HG03060 (cell line): ENCODE measurements at regions not wholly inside any gene's neighbourhood (a gene's known extent, or its start where the extent isn't known, plus 50 kb on each side); places are given as distances from the start of the nearest gene placed in this dataset.
"Not testable (repeated sequence)": the region's sequence is repeated elsewhere in the genome, so short reads cannot be mapped to it uniquely, and the experiment has no call there.

ENCODE experiments used
- ATAC-seq: cut with Tn5 transposase; IDR thresholded peaks from one replicate; pipeline ENCODE4 v1.9.1; 2021; ENCODE audit warnings: low read depth, moderate number of reproducible peaks; ENCODE audit not compliant: unreplicated experiment

- ATAC-seq, result no peak
Measured at GRCh38 chr5:39779831-39780230, 355.1 kb upstream of the DAB2 start.

- no peak for ATAC-seq
Measured at GRCh38 chr5:39775797-39776365, 351.1 kb upstream of the DAB2 start.

- no peak for ATAC-seq
Measured at GRCh38 chr5:39775086-39775796, 350.5 kb upstream of the DAB2 start.

DNA sequence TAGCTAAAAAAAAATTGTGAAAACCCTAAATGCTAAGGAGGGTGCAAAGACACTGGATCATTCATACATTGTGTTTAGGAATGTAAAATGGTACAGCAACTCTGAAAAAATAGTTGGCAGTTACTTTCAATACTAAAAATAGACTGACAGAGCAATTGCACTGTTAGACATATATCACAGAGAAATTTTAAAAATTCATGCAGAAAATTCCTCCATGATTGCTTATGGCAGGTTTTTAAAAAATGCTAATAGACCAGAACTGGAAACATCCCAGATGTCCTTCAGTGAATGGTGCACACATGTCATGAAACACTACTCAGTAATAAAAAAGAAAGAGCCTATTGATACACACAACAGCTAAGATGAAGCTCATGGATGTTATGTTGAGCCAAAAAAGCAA is 349.8 kb upstream of the DAB2 start:
- ATAC-seq, result no peak

DNA sequence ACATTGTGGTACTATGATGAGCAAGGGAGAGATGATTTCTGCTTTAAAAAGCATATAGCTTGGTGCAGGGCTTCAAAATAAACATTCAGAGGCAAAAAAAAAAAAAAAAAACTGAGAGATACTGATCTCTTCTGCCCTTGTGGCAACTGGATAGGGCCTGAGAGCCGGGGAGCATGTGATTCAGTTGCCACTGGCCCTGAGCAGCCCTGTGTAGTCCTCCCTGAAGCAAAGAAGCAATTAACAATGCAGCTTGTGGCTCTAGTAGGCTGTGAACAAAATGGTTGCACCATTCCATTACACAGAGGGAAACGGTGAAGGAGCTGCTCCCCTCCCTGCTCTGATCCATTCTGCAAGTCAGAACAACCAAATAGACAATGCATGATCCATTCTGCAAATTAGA is 347.5 kb upstream of the DAB2 start:
- ATAC-seq, result no peak

GRCh38 chr5:39767916-39768315 is 343.1 kb upstream of the DAB2 start:
- no peak for ATAC-seq

GRCh38 chr5:39765366-39765765 is 340.6 kb upstream of the DAB2 start:
- ATAC-seq, result no peak

DNA sequence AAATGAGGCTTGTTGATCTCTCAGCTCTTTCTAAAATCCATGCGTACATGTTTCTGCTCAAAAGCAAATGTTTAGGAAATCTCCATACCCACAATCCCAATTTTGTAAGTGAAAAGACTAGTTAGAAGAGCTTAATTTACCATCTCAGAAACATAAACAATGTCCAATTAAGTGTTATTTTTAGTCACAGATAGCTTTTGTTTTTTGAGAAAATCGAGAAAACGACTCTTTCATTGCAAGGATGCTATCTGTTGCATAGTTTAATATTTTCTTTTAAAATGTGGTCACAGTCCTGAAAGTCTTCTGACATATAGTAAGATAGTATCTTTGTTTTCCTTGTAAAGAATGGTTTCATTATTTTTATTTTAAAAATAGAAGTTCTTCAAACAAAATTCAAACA is 338.0 kb upstream of the DAB2 start:
- no peak for ATAC-seq

DNA sequence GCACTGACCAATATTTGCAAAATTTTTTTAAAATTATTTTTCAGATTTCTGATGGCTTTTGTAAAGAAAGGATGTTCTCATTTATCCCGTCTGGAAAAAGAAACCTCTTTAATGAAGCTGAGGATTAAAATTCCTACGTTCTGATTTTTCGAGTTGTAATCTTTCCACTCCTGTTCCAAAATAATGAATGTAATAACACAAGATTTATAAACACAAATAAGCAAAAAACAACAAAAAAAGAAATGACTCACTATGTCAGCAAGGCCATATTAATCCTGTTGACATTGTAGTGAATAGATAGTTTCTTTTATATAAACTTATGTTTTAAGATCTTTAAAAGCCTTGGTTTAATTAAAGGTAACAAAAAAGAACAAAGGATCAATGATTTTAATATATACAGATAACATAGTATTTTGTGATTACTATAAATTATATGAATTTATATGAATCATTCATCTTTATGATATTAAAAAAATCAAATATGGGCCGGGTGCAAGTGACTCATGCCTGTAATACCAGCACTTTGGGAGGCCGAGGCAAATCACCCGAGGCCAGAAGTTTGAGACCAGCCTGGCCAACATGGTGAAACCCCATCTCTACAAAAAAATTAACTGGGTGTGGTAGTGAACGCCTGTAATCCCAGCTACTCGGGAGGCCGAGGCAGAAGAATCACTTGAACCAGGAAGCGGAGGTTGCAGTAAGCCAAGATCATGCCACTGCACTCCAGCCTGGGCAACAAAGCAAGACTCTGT is 336.6 kb upstream of the DAB2 start:
- no peak for ATAC-seq

GRCh38 chr5:39760385-39761198 is 335.8 kb upstream of the DAB2 start:
- ATAC-seq, result no peak

GRCh38 chr5:39759701-39760100 is 334.9 kb upstream of the DAB2 start:
- no peak for ATAC-seq

DNA sequence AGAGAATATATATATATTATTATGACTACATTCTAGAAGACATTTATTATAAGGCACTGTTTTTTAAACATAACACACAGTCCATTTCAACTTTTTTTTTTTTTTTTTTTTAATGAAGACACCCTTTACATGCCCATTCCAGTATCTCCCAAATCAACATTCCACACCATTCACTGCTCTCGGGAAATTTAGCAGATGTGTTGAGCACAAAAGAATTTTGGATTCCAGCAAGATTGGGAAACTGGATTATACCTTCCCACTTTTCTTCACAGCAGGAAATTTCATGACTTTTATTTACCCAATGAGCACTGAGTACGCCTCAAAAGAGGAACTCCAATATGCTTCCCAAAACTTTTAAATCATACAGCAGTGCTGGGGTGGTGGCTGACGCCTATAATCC is 333.6 kb upstream of the DAB2 start:
- ATAC-seq, result no peak

GRCh38 chr5:39757131-39757530 is 332.4 kb upstream of the DAB2 start:
- no peak for ATAC-seq

GRCh38 chr5:39755986-39756385 is 331.2 kb upstream of the DAB2 start:
- no peak for ATAC-seq

DNA sequence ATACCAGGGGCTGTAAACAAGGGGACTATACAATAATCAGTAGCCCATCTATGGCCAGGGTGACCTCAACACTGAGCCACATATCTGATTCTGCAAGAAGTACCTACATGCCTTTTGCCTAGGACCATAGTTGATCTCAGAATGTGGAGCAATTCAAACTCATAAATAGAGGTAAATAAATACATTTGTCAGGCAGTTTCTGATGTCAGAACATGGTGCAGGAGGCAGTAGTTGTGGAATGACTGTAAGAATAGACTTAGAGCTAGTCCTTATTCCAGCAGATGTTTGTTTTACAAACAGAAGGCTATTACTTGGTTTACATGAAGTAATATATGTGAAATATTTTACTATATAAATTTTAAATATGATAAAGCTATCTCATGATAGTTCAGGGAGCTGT is 330.7 kb upstream of the DAB2 start:
- ATAC-seq, result no peak

- ATAC-seq, result not testable (repeated sequence)
Measured at GRCh38 chr5:39753747-39754146, 329.0 kb upstream of the DAB2 start.

DNA sequence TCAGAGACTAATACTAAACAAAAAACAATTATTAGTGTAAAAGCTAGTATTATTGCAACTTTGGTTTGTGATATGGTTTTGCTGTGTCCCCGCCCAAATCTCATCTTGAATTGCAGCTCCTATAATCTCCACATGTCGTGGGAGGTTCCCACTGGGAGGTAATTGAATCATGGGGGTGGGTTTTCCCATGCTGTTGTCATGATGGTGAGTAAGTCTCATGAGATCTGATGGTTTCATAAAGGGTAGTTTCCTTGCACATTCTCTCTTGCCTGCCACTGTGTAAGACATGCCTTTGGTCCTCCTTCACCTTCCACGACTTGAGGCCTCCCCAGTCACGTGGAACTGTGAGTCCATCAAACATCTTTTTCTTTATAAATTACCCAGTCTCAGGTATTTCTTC is 325.9 kb upstream of the DAB2 start:
- ATAC-seq, result no peak

DNA sequence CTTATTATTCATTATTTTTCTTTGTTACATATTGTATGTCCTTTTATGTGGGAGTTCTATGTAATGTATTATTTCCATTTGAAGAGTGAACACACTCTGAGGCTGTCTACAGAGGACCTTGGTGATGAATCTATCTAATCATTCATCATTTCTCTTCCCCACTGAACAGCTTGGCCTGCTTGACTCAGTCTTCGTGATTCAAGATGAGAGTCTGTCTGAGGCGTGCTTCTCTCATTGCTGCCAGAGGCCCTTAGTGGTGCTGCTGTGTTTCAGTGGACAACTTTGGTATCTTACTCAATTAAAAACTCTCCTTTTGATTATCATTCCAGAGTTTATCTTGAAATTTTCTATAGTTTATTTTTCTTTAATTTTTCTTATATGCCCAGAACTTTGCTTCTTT is 318.1 kb upstream of the DAB2 start:
- no peak for ATAC-seq

- no peak for ATAC-seq
Measured at GRCh38 chr5:39740404-39740803, 315.6 kb upstream of the DAB2 start.

DNA sequence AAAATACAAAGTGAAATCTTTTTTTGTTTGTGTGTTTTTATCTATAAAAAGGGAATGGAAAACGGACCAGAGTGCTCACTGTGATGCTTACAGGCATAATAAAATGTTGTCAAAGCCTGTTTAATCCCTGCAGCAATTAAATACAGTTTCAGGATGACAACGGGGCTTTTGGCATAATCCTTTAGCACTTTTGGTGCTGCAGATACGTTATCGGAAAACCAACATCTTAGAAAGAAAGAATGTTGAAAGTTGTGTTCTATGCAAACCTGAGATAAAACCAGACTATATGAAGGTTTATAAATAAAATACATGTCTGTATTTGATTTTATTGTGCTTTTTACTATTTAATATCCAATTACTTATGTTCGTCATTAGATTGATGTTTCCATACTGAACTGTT is 307.4 kb upstream of the DAB2 start:
- no peak for ATAC-seq

DNA sequence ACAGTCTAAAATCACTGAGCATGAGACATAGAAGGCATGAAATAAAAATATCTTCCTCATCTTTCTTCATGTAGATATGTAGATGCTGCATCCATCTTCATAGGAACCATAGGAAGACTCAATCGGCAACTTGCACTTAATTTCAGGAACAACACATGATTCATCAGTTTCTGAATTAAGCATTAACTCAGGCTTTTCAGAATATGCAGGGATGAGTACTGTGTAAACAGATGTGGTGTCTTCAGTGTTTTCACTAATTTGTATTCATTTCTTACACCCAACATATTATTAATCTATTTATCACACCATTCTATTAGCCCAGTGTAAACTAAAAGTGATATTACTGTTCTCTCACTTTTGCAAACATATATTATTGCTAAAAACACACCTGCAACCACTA is 305.9 kb upstream of the DAB2 start:
- ATAC-seq, result no peak
